Activated T-helper 2 cell treated with anti-CD3 and anti-CD28 coated beads, Interferon-gamma antibody, Interleukin-2, Interleukin-4, amounts not matched to agents 10 μg/mL and 5 μg/mL and 100 μg/mL, durations not matched to agents 14 hours and 24 hours and 36 hours (primary cell): ENCODE measurements at regions not wholly inside any gene's neighbourhood (a gene's known extent, or its start where the extent isn't known, plus 50 kb on each side); places are given as distances from the start of the nearest gene placed in this dataset.
A peak's percentile ranks its signal among the peaks of the same experiment; 100 is the strongest.

Experiments used
- DNase-seq: peaks from one replicate; pipeline ENCODE4 v3.0.0; 2021; ENCODE audit warnings: low spot score
- H3K27ac Mint-ChIP-seq: one replicate; pipeline ENCODE4 v1.8.0; 2021; ENCODE audit warnings: mixed read lengths
- H3K27me3 Mint-ChIP-seq: one replicate; pipeline ENCODE4 v1.8.0; 2021; ENCODE audit warnings: low read depth, mixed read lengths
- H3K36me3 Mint-ChIP-seq: one replicate; pipeline ENCODE4 v1.8.0; 2021; ENCODE audit warnings: low read depth, mixed read lengths
- H3K4me1 Mint-ChIP-seq: one replicate; pipeline ENCODE4 v1.8.0; 2021; ENCODE audit warnings: low read depth, mixed read lengths
- H3K4me3 Mint-ChIP-seq: one replicate; pipeline ENCODE4 v1.8.0; 2021; ENCODE audit warnings: low read depth, mild to moderate bottlenecking, moderate library complexity, mixed read lengths
- H3K9me3 Mint-ChIP-seq: one replicate; pipeline ENCODE4 v1.8.0; 2021; ENCODE audit warnings: mixed read lengths
- intact Hi-C: fragments of 100-400 bp; cut with micrococcal nuclease; formaldehyde crosslinking; loops from one replicate; pipeline ENCODE4 v1.15.1; 2023

DNA sequence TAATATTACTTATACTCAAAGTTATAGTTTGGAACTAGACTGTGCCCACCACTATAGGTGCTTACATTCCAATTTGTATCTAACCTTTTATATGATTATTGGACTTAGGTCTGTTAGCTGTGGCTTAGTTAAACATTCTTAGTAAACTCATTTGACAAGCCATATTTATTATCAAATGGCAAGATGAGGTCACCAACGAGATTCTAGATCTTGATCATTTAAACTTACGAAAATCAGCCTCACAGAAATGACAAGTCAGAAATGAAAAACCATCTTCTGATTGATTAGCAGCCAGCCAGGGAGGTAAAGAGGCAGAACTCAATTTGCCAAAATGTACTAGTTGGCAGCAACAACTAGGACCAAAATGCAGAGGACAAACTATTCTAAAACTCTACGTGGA, 100.4 kb upstream of the STK17B start:
- Mint-ChIP-seq H3K27me3 (no peaks in the 10 kb centered on the region), H3K9me3 (no peaks in the 10 kb centered on the region), H3K27ac (no peak overlapping the region), H3K4me1 (peaks cover 61% of the 10 kb centered on the region), H3K36me3 (no peaks in the 10 kb centered on the region), H3K4me3 (no peak overlapping the region)
- intact Hi-C loops: no loop called here
- no peak for DNase-seq

GRCh38 chr2:196274387-196274809, 103.0 kb upstream of the STK17B start:
- DNase-seq: no peak
- no peaks in the 10 kb centered on the region for H3K27me3 Mint-ChIP-seq
- peaks cover 53% of the 10 kb centered on the region for H3K4me1 Mint-ChIP-seq
- intact Hi-C loops: loop anchor here (2.0 kb wide), 1 partner anchor 40 kb away; no protein-coding TSS in a partner anchor
- no peaks in the 10 kb centered on the region for H3K9me3 Mint-ChIP-seq
- no peak overlapping the region for H3K27ac Mint-ChIP-seq
- H3K4me3 Mint-ChIP-seq: no peak overlapping the region
- peaks cover 6% of the 10 kb centered on the region for H3K36me3 Mint-ChIP-seq

- DNase-seq: no peak
- peaks cover 50% of the 10 kb centered on the region for H3K4me1 Mint-ChIP-seq
These were observed 104.4 kb upstream of the STK17B start for GRCh38 chr2:196275646-196276352.

GRCh38 chr2:196276421-196276820, 105.0 kb upstream of the STK17B start:
- H3K4me1 Mint-ChIP-seq: peaks cover 50% of the 10 kb centered on the region
- DNase-seq: no peak
- no peaks in the 10 kb centered on the region for H3K27me3 Mint-ChIP-seq
- no peaks in the 10 kb centered on the region for H3K9me3 Mint-ChIP-seq
- peak overlapping the region; percentile 59 for H3K4me3 Mint-ChIP-seq
- H3K36me3 Mint-ChIP-seq: peaks cover 6% of the 10 kb centered on the region
- intact Hi-C loops: loop anchor here (1.0 to 2.0 kb wide), 3 partner anchors 34 to 198 kb away; no protein-coding TSS in a partner anchor
- peak overlapping the region; percentile 82 for H3K27ac Mint-ChIP-seq

More at GRCh38 chr2:196275646-196276352, 104.4 kb upstream of the STK17B start:
- Mint-ChIP-seq H3K27me3 (no peaks in the 10 kb centered on the region), H3K4me3 (peak overlapping the region; percentile 59), H3K9me3 (no peaks in the 10 kb centered on the region), H3K27ac (peak overlapping the region; percentile 82), H3K36me3 (peaks cover 6% of the 10 kb centered on the region)
- intact Hi-C loops: loop anchor here (1.0 to 2.0 kb wide), 5 partner anchors 12 to 197 kb away; no protein-coding TSS in a partner anchor

- Mint-ChIP-seq H3K4me3 (no peak overlapping the region), H3K9me3 (no peaks in the 10 kb centered on the region), H3K27me3 (no peaks in the 10 kb centered on the region), H3K27ac (no peak overlapping the region), H3K36me3 (peaks cover 6% of the 10 kb centered on the region), H3K4me1 (peaks cover 45% of the 10 kb centered on the region)
- no peak for DNase-seq
- intact Hi-C loops: loop anchor here (1.0 to 2.0 kb wide), 3 partner anchors 76 to 198 kb away; no protein-coding TSS in a partner anchor
These were observed 105.6 kb upstream of the STK17B start for GRCh38 chr2:196277002-196277401.

DNA sequence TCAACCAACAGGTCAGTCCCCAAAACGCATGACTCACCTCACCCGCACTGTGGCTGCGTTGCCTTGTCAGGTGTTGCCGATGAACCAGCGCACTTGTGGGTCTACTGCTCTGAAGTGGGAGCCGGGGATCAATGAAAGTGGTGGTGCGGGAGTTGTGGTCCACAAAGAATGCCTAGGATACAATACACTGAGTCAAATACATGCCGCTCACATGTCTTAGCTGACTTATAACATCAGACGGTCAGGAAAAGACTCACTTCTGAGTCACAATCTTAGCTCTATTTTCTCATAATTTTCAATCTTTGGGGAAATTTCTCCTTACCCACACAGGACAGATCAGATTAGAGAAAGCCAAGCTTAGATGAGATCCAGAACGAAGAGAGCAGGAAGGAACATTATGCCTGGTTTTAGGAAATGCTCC, 107.1 kb upstream of the STK17B start:
- Mint-ChIP-seq H3K27ac (peak overlapping the region; percentile 6), H3K4me1 (peaks cover 45% of the 10 kb centered on the region), H3K27me3 (no peaks in the 10 kb centered on the region), H3K9me3 (no peaks in the 10 kb centered on the region), H3K36me3 (peaks cover 6% of the 10 kb centered on the region), H3K4me3 (no peak overlapping the region)
- intact Hi-C loops: no loop called here
- DNase-seq: no peak

DNA sequence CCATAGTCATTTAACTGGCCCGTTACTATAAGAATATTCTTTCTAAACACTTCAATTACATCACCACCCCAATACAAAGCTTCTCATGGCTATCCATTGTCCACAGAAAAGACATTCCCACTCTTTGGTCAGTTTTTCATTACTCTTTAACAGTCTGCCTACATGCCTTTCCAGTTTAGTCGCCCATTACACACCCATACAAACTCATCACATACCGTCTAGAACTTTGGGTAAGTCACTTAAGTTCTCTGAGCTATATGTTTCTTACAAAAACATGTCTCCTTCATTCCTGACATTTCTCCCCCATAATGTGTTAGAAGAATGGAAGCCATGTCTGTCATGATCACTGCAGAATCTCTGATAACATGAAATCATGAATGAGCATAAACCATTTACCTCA, 108.2 kb upstream of the STK17B start:
- intact Hi-C loops: no loop called here
- no peak for DNase-seq
- Mint-ChIP-seq H3K9me3 (no peaks in the 10 kb centered on the region), H3K4me1 (peaks cover 40% of the 10 kb centered on the region), H3K27me3 (no peaks in the 10 kb centered on the region), H3K27ac (no peak overlapping the region), H3K36me3 (peaks cover 6% of the 10 kb centered on the region), H3K4me3 (no peak overlapping the region)

DNA sequence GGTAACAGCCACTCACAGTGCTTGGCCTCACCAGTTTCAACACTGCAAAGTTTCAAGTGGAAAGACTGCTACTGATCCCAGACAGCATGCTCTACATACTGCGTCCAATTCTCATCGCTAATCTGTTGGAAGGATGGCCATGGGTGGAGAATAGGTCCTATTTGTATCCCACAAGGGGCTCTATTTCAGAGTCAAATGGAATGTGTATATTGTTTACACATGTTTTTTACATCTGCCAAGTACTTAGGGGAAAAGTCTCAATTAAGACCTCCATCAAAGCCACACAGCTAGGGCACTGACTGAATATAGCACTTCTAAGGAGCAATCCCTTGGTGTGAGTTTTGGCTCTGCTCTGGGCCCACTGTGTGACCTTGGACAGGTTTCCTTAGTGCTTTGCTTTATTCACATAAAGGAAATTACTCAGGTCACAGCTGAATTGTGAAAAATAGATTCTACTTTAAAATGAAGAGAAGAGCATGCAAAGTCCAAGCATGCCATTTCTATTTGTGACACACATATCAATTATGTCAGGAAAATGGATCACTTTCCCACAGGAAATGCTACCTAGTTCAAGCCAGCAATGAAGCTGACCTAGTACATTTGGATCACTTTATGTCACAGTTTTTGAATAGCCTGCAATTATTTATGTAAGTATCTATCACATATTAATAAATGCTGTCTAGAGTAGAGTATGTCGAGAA, 112.9 kb upstream of the STK17B start:
- Mint-ChIP-seq H3K36me3 (peaks cover under 1% of the 10 kb centered on the region), H3K9me3 (no peaks in the 10 kb centered on the region), H3K27me3 (no peaks in the 10 kb centered on the region), H3K27ac (no peak overlapping the region), H3K4me3 (no peak overlapping the region), H3K4me1 (peaks cover 34% of the 10 kb centered on the region)
- intact Hi-C loops: no loop called here
- DNase-seq: no peak

- H3K27ac Mint-ChIP-seq: no peak overlapping the region
- intact Hi-C loops: no loop called here
- no peak overlapping the region for H3K4me3 Mint-ChIP-seq
- DNase-seq: no peak
- peaks cover 33% of the 10 kb centered on the region for H3K4me1 Mint-ChIP-seq
- no peaks in the 10 kb centered on the region for H3K36me3 Mint-ChIP-seq
- H3K27me3 Mint-ChIP-seq: no peaks in the 10 kb centered on the region
- H3K9me3 Mint-ChIP-seq: no peaks in the 10 kb centered on the region
These were observed 113.6 kb upstream of the STK17B start for GRCh38 chr2:196284866-196285557.

- no peaks in the 10 kb centered on the region for H3K27me3 Mint-ChIP-seq
- no peak overlapping the region for H3K4me3 Mint-ChIP-seq
- no peaks in the 10 kb centered on the region for H3K9me3 Mint-ChIP-seq
- DNase-seq: no peak
- no peaks in the 10 kb centered on the region for H3K36me3 Mint-ChIP-seq
- intact Hi-C loops: no loop called here
- H3K27ac Mint-ChIP-seq: no peak overlapping the region
- H3K4me1 Mint-ChIP-seq: peaks cover 49% of the 10 kb centered on the region
These were observed 115.4 kb upstream of the STK17B start for GRCh38 chr2:196286821-196287220.

DNA sequence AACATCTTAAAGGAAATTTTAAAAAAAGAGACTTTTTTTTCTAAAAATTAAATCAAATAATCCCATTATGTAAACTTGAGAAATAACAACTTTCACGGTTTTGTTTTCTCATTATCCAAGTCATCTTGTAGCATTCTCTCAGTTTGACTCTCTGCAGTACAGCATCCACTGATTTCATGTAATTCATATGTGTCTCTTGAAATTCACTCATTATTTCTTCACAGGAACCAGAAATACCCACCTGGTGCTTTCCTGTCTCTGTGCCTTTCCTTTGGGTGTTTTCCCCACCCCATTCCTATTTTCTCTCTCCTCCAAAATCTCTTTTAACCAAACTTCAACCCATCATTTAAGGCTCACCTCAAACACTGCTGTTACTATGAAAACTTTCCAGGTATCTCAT, 116.1 kb upstream of the STK17B start:
- no peaks in the 10 kb centered on the region for H3K36me3 Mint-ChIP-seq
- no peaks in the 10 kb centered on the region for H3K9me3 Mint-ChIP-seq
- no peak overlapping the region for H3K4me3 Mint-ChIP-seq
- H3K27me3 Mint-ChIP-seq: no peaks in the 10 kb centered on the region
- no peak for DNase-seq
- H3K27ac Mint-ChIP-seq: no peak overlapping the region
- intact Hi-C loops: no loop called here
- H3K4me1 Mint-ChIP-seq: peaks cover 53% of the 10 kb centered on the region

GRCh38 chr2:196288006-196288538, 116.7 kb upstream of the STK17B start:
- Mint-ChIP-seq H3K4me3 (no peak overlapping the region), H3K9me3 (no peaks in the 10 kb centered on the region), H3K4me1 (peaks cover 56% of the 10 kb centered on the region), H3K27me3 (no peaks in the 10 kb centered on the region), H3K36me3 (no peaks in the 10 kb centered on the region), H3K27ac (no peak overlapping the region)
- intact Hi-C loops: no loop called here
- no peak for DNase-seq
